ENCODE measurements at regions not wholly inside any gene's neighbourhood (a gene's known extent, or its start where the extent isn't known, plus 50 kb on each side); places are given as distances from the start of the nearest gene placed in this dataset.

DNA sequence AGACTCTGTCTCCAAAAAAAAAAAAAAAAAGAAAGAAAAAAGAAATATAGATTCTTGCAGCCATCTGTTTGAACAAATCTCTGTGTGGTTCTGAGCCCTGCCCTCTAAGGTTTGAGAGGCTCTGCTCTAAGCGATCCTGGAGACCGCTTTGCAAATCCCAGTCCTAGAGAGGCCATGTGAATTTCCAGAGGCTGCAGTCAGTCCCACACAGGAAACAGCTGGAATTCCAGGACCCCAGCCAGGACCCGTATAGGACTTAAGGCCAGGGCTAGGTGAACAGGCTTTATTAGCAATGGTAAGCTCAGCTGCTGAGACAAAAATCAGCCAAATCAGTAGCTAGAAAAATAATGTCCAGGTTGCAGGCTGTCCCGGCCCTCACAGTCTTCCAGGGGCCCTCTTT is 154.8 kb downstream of the RPS24 start:
- no peak for DNase-seq

DNA sequence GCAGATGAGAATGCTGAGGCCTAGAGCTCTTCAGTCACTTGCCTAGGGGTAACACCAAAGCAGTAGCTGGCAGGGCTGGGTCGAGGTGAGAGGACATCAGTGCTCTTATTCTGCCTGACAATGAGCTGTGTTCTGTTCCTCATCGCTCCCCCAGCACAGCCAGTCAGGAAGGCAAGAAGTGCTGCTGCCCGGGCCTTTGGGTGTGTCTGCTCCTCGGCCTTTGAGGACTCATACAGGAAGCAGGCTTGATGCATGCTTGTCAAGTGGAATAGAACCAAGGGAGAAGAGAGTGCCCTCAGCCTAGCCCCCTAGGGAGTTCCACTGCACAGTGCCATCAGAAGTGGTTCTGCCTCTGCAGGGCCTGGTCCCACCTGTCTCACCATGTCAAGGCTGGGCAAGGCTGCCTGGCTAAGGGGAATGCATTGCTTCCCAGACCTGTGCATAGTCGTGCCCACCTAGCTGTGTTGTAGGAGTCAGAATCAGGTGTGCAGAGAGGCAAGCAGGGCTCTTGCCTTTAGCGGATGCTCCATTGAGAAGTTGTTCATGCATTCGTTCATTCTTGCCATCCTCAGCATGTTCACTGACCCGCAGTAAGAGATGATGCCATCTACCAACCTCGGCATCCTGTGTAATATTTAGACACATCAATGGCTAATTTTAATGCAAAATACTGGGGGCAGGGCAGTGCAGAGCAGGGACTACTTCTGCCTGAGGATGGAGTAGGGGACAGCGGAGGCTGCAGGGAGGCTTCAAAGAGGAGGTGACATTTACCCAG is 156.6 kb downstream of the RPS24 start:
- DNase-seq, result no peak

DNA sequence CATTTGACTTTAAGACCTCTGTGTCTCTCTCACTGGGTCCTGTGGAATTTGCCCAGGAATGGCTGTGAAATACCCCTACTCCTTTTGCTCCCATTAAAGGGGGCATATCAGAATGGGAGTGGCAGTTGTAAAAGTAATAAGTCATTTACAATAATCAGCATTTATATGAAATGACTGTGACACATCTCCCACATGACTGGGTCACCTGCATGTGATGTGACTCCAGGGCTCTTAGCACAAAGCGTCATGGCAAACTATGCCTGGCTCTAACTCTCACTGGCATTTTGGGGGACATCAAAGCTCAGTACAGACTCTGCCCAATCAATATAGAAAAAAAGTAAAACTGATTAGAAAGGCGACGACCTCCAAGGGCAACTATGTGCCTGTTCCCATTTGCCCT is 157.6 kb downstream of the RPS24 start:
- no peak for DNase-seq

DNA sequence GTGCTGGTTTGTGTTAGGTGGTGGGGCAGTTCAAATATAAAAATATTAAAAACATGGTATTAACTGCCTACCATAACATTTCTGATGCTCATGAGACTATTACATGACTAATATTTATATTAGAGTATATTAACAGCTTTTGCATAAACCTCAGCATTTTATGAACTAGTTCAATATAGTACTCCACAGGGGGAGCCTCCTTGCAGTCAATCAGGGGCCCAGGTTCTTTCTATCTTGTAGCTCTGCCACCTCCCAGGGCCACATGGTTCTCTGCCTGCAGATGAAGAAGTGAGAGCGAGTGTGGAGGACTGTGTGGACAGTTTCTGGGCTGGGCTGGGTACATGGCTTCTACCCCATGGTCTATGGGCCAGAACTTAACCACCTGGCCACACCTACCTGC is 159.5 kb downstream of the RPS24 start:
- no peak for DNase-seq

DNA sequence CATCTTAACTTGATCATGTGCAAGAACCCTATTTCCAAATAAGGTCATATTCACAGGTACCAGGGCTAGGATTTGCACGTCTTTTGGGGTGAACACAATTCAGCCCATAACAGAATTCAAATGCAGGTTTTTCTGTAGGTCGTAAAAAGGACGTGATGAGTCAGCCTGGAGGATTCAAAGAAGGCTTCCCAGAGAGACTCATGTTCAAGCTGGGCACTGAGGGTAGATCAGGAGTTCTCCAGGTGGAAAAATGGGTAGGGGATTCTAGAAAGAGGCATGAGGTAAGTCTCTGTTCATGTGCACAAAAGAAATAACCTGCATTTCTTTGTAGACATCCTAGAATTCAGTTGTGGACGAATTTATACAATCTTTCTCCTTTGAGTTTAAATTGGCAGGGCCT is 160.4 kb downstream of the RPS24 start:
- no peak for DNase-seq

DNA sequence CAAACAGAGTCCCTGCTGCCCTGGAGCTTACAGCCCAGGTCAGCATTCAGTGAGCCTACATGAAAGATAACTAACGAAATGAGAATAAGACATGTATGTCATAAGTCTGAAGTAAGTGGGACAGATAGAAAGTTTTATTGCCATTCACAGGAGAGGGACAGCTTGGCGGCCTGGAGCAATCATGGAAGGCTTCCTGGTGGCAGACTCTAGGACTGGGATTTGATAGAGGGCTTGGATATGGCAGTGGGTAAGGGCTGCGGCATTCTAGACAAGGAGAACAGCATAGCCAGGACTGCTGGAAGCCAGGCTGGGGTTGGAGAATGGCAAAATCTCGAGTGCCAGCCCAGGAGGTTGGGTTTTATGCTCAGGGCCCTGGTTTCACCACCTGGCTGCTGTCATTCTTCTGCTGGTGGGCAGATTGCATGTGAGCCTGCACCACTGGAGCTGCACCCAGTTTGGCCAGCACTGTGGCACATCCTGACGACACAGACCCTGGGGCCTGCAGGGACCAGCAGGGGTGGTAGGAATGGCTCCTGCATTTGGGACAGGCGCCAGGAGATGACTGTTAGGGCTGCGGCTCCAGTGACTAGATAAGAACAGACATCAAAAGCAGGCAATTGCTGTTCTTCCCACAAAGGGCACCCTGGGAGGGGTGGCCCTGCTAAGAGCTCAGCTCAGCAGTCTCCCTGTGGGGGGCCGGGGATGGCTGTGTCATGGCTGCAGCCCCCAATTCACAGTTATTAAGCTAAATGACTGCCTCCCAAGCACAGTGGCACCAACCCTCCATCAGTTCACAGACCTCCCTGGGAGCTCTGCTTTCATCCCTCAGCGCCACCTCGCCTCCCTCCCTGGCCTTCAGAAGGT is 161.1 kb downstream of the RPS24 start:
- no peak for DNase-seq

DNA sequence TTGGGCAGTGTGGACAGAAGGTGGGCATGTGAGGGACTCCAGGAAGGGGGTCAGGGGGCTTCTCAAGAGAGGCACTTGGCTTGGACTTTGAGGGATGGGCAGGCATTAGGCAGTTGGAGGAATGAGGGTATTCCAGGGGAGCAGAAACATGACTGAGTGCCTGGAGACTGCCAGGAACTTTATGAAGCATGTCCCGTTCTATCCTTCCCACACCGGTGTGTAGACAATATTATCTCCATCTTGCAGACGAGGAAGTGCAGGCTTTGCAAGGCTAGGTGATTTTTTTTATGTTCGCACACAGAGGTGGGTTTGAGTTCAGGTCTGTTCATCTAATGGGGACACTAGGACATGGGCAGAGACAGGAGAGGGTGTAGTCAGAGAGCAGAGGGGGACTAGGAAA is 162.7 kb downstream of the RPS24 start:
- DNase-seq, result no peak

DNA sequence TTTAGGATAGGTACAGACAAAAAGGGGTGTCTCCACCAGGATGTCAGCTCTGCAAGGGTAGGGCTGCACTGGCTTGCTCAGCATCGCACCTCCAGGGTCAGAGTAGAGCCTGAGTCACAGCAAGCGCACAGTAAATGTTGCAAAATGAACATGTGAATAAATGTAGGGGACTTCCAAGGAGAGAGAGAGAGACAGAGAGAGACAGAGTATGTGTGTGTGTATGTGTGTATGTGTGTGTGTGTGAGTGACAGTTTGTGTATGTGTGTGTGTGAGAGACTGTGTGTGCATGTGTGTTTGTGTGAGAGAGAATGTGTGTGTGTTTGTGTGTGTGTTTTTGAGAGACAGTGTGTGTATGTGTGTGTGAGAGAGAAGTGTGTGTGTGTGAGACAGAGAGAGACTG is 163.3 kb downstream of the RPS24 start:
- DNase-seq, result no peak

DNA sequence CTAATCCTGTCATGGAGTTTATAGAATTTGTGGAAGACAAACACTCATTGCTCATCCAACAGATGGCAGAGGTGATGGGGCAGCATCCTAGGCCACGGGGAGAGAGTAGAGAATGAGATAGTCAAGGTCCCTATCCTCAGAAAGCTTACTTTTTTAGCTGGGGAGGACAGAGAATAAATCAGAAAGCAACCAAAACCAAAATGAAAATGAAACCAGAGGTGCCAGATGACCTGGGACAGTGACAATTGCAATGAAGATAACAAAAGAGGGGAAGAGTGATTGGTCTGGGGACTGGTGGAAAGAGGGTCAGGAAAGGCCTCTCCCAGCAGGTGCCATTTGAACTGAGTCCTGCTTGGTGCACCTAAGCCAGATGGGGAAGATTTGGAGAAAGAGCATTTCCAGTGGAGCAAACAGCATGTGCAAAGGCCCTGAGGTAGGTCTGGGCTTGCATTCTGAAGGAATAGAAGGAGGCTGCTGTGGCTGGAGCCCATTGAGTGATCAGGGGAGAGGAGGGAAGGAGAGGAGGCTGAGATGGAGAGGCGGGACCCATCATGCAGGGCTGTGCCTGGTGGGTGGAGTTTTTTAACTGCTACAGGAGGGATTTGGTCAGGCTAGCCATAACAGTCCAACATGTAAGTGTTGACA is 164.1 kb downstream of the RPS24 start:
- no peak for DNase-seq

DNA sequence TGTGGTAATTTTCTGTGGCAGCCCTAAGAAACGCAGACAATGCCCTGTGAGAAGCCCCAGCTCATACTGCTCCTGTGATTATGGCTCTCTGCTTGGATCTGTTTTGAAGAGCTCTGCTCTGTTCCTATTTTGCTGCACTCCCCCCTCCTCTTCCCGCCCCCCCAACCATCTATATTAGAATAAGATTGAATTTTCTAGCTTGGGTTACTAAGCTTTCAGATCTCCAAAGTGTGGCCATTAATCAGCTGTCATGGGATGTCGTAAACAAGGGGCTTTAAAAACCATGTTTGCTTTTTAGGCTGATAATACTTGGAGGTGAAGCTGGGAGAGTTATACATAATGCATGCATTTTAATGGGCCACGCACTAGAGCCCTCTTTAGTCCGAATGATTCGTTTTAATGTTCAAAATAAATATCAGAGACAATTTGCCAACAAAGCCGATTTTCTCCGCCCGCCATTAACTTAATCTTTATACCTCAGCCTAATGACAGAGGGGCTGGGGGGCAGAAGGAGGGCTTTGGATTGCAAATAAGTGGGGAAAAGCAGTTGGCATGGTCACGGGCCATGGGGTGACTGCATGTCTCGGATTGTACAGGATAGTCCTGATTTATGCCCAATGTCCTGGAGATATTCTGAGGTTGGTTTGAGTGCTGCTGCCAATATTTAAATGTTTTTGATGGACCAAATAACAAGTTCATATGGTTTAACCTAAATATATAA is 165.5 kb downstream of the RPS24 start:
- DNase-seq, result no peak

DNA sequence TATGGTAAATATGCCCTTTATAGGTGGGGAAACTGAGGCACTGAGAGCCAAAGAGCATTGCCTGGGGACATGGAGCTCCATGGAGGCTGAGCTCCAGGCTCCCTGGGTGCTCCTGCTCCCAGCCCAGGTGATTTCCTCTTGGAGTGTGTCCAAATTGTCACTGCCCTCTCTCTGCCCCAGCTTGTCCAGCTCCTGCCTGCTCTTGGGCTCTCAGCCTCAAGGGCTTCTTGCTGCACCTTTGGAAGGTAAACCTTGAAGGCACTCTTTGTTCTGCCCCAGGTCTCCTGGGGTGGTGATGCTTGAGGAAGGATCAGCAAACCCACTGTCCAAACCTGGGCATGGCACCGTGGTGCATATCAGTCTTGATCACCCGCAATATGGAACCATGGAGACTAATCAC is 166.1 kb downstream of the RPS24 start:
- DNase-seq, result no peak

DNA sequence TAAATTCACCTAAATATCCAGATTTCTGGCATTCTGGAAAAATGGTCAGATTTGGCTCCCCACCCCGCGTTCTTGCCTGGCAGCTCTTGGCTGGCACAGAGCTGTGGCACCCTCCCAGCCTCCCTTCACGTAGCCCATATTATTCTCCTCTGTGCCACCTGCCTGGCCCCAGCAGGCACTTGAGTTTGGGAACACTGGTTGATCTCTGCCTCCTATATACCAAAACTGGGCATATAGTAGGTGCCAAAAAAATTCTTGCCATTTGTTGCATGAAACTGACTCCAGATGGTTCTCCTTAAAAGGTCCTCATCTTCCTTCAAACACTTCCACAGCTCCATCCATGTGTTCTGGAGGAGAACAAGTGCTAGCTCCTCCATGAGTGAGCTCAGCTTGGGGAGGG is 167.0 kb downstream of the RPS24 start:
- DNase-seq, result no peak

DNA sequence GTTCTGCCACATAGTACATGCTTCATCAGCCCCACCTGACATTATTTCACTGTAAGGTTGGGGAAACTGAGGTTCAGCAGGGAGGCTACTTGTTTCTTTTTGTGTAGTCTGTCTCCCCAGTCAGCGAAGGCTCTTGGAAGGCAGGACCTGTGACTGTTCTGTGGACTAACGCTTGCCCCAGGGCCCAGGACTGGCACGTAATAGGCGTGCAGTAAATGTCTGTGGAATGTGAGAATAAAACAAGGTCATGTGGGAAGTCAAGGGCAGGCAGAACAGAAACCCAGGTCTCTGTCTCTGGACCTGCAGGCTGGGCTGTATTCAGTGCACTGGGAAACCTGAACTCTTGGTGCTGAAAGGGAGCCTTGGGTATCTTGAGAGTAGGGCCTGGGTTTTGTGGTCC is 168.7 kb downstream of the RPS24 start:
- DNase-seq, result no peak

DNA sequence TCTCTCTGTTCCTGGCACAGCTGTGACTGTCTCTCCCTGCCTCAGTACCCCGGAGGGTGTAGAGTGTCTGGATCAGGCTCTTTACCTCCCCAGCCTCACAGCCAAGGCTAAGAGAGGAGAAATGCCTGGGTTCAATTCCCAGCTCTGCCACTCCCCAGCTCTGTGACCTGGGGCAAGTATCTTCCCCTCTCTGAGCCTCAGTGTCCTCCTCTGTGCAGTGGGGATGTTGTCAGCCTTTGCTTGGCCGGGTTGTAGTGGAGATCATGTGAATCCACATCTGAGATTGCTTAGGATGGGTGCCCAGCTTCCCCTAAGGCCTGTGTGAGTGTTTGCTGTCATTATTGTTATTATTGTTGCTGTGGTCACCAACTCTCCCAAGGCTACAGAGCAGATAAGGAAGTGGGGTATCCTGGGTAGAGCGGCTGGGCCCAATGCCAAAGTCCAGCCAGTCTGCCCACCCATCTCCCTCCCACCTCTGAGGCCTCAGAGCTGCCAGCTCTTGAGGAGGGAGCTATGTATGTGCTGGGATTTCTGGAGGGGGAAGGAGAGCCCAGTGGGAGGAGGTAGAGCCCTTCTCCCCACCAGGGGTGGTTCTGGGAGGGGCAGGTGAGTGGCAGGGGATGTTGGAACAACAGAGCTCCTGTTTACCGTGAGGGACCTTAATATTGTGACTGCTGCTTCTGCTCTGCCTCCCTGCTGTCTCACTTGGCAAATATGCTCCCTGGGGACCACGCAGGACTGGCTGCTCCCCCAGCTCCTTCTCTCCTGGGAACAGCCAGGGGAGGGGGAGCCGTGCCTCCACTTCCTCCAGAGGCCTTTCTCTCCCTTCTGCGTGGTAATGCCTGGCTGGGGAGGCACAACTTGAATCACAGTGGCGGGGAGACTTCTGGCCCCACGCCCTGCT is 170.5 kb downstream of the RPS24 start:
- DNase-seq, result no peak

DNA sequence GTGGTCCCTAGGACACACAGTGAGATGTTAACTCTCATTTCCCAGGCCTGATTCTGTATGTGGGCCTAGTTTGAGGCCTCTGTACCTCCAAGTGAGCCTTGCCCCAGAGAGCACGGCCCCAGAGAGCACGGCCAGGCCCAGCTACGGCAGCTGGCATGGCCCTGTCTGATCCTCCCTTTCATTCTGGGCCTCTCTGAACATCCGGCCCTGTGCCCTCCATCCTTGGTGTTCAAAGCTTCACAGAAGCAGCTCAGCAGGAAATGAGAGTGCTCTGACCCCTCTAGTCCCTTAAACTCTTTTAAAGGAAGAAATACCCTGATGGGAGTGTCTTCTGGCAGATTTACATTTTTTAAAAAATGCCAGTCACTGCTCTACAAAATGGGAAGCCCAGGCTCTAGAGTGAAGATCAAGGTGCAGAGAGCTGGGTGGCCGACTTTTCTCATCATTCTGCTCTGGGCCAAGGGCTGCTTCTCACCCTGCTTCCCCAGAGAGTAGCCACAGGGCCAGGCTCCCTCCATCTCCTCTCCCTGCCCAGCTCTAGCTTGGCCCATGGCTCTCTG is 171.9 kb downstream of the RPS24 start:
- DNase-seq, result no peak

DNA sequence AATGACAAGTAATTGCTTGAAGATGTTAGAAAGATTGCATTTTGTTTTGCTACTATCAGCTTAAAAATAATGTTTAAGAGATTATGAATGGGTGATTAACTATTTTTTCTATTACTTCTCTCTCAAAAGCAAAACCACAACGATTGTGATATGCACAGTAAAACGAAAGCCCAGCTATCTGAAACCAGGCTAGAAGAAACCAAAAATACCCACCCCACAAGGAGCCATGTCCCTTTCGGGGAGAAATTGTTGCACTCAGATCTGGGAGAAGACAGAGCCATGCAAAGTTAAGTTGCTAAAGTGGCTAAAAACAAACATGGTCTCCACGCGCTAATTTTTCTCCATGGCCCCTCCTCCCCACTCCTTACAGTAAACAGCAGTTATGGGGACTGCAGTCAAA is 173.6 kb downstream of the RPS24 start:
- no peak for DNase-seq

DNA sequence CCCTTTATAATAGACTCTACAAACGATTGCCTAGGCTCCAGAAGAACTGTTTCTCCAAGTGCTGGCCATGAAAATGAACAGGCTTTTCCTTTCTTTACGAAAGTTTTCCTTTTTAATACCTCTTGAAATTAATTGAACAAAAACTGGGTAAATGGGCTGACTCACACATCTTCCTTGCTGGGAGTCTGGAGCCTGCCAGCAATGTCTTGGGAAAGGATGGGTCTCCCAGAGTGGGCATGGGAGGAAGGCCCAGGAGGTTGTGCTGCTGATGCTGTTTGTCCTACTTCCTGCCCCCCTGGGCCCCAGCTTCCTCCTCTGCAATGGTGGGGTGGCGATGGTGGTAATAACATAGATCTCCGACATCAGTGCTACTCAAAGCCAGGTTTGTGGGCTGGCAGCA is 174.1 kb downstream of the RPS24 start:
- no peak for DNase-seq

DNA sequence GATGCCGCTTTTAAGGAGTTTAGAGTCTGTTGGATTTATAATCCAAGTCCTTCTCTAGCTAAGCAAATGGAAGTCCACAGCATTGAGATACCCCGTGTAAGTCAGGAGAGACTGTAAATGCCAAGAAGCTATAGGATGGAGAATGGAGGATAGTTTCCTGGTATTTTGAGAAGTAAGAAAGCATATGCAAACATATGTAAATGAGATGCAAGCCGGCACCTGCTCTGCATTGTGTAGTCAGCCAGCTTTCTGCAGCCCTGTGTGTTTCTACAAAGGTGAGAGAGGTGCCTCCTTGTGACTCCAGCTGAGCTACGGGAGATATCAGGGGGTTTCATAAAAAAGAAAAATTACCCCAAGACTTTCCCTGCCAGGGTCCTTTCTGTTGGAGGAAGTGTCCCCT is 176.3 kb downstream of the RPS24 start:
- DNase-seq, result no peak

DNA sequence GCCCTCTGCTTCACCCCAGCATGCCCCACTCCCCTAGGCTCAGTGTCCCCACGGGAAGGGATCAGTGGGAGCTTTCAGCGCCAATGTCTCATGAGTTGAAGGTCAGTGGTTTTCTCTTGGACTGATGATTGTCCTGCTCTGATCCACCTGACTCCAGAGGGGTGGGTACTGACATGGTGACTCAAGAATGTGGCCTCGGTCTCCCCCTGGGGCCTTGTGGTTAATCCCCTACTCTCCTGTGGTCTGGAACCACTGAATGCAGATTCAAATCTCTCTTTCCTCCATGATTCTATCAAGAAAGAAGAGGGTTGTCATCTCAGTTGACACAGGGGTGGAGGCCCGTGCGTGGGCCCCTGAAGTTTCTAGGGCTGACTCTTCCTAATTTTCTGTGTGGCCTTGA is 176.9 kb downstream of the RPS24 start:
- no peak for DNase-seq

DNA sequence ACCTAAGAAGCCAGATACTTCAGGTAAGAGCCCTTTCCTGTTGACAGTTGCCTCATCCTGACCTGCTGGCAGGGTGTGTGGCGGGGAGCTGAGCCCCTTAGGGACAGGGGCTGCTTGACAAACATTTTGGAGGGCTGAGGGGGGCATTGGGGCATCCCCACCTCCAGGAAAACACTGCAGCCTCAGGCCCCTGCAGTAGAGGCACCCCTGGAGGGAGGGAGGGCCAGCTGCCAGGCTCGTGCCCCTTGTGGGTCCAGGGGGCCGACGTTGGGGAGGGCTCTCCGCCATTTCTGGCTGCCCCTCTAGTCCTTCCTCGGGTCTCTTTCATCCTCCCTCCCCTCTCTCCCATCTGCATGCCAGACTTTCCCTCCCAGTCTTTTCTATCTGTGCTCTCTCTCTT is 177.3 kb downstream of the RPS24 start:
- no peak for DNase-seq

DNA sequence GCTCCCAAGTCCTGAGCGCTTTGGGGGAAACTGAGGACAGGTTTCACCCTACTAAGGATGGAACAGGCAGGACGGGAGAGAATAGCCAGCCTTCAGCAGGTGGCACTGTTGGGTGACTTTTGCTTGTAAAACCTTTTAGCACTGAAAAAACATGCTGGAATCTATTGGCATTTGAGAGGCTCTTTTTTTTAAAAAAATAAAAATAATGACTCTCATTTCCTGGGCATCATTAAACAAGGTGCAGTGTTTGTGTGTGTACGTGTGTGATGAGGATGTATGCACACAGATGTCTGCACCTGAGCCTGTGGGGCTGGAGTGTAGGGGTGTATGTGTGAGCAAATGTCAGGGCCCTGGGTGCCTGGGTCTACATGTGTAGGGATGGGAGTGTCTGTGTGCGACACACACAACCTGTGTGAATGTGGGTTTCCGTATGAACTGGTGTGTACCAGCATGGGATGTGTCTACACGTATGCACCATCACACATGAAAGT is 177.9 kb downstream of the RPS24 start:
- no peak for DNase-seq

Data from activated CD8-positive, alpha-beta memory T cell treated with anti-CD3 and anti-CD28 coated beads, Interleukin-2, amount 50 U/mL, for 4 hours (primary cell).